GM12878 (cell line): ENCODE measurements at regions not wholly inside any gene's neighbourhood (a gene's known extent, or its start where the extent isn't known, plus 50 kb on each side); places are given as distances from the start of the nearest gene placed in this dataset.

Experiments
- CTCF ChIP-seq, 3 experiments: IDR thresholded peaks in 2 of 3; conservative IDR thresholded peaks in 1 of 3; 2 replicates each; pipeline ENCODE4 v1.5.1; 2011; ENCODE audit warnings: low read depth in 3 of 3, low read length in 3 of 3, mild to moderate bottlenecking in 3 of 3, control low read depth in 2 of 3, moderate library complexity in 2 of 3, inconsistent platforms in 1 of 3, mixed read lengths in 1 of 3; ENCODE audit not compliant: control insufficient read depth in 2 of 3, insufficient read depth in 1 of 3; ENCODE audit errors: extremely low read depth in 1 of 3
- FOXK2 ChIP-seq: fragments of 450-650 bp; IDR thresholded peaks from 2 replicates; pipeline ENCODE4 v1.6.1; 2017; ENCODE audit warnings: mild to moderate bottlenecking, moderate library complexity
- PBX3 ChIP-seq: IDR thresholded peaks from 2 replicates; pipeline ENCODE4 v1.6.1; 2011; ENCODE audit warnings: mild to moderate bottlenecking, low read depth, low read length, moderate library complexity; ENCODE audit not compliant: insufficient replicate concordance
- POLR2A ChIP-seq: IDR thresholded peaks from 2 replicates; pipeline ENCODE4 v1.6.1; 2011; ENCODE audit warnings: low read depth, mild to moderate bottlenecking, low read length
- REST ChIP-seq: IDR thresholded peaks from 2 replicates; pipeline ENCODE4 v1.6.1; 2012; ENCODE audit warnings: mild to moderate bottlenecking, low read depth, low read length
- SRF ChIP-seq, 2 experiments: IDR thresholded peaks; 2 replicates each; pipeline ENCODE4 v1.6.1; 2011; ENCODE audit warnings: low read depth in 2 of 2, low read length in 2 of 2, mild to moderate bottlenecking in 1 of 2, moderate library complexity in 1 of 2
- TF ChIP-seq, protein P1 (sequence below): IDR thresholded peaks from 2 replicates; pipeline ENCODE4 v1.6.1; 2012; ENCODE audit warnings: low read depth, low read length, improper control_type of control experiment
- TF ChIP-seq, protein P2 (sequence below): fragments of 150-350 bp; IDR thresholded peaks from 2 replicates; pipeline ENCODE4 v1.6.1; 2016; ENCODE audit warnings: low read depth, low read length

DNA sequence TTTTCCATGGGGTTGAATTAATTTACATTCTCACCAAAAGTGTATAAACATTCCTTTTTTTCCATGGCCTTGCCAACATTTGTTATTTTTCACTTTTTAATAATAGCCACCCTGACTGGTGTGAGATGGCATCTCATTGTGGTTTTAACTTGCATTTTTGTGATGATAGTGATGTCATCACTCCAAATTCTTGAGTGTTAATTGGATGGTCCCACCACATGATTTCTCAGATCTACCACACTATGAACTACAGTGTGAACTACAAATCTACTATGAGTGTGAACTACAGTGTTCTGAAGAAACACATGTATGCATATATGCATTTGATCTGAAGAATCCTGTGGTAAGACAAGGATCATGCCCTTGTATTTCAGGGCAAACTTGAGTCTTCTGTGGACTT is 340.1 kb downstream of the ABCC12 start:
- TF ChIP-seq POLR2A = no peak
- no peak for TF ChIP-seq CTCF (IDR thresholded peaks at IDR 0.05 in 2 of 3, conservative IDR thresholded peaks at IDR 0.05 in 1 of 3; ENCODE audit: control insufficient read depth in 2 of 3, extremely low read depth in 1 of 3, insufficient read depth in 1 of 3, low read depth in 3 of 3, low read length in 3 of 3)
- no peak for TF ChIP-seq REST
- no peak for TF ChIP-seq PBX3
- TF ChIP-seq, protein P1, sequence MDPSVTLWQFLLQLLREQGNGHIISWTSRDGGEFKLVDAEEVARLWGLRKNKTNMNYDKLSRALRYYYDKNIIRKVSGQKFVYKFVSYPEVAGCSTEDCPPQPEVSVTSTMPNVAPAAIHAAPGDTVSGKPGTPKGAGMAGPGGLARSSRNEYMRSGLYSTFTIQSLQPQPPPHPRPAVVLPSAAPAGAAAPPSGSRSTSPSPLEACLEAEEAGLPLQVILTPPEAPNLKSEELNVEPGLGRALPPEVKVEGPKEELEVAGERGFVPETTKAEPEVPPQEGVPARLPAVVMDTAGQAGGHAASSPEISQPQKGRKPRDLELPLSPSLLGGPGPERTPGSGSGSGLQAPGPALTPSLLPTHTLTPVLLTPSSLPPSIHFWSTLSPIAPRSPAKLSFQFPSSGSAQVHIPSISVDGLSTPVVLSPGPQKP = no peak
- TF ChIP-seq, protein P2, sequence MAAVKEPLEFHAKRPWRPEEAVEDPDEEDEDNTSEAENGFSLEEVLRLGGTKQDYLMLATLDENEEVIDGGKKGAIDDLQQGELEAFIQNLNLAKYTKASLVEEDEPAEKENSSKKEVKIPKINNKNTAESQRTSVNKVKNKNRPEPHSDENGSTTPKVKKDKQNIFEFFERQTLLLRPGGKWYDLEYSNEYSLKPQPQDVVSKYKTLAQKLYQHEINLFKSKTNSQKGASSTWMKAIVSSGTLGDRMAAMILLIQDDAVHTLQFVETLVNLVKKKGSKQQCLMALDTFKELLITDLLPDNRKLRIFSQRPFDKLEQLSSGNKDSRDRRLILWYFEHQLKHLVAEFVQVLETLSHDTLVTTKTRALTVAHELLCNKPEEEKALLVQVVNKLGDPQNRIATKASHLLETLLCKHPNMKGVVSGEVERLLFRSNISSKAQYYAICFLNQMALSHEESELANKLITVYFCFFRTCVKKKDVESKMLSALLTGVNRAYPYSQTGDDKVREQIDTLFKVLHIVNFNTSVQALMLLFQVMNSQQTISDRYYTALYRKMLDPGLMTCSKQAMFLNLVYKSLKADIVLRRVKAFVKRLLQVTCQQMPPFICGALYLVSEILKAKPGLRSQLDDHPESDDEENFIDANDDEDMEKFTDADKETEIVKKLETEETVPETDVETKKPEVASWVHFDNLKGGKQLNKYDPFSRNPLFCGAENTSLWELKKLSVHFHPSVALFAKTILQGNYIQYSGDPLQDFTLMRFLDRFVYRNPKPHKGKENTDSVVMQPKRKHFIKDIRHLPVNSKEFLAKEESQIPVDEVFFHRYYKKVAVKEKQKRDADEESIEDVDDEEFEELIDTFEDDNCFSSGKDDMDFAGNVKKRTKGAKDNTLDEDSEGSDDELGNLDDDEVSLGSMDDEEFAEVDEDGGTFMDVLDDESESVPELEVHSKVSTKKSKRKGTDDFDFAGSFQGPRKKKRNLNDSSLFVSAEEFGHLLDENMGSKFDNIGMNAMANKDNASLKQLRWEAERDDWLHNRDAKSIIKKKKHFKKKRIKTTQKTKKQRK = no peak
- no peak for TF ChIP-seq FOXK2
- no peak for TF ChIP-seq SRF (IDR thresholded peaks at IDR 0.05; ENCODE audit: low read depth in 2 of 2, low read length in 2 of 2)
